GM10266 (cell line): ENCODE measurements at regions not wholly inside any gene's neighbourhood (a gene's known extent, or its start where the extent isn't known, plus 50 kb on each side); places are given as distances from the start of the nearest gene placed in this dataset.

ENCODE experiments used
- DNase-seq: peaks from one replicate; pipeline ENCODE4 v3.0.0; 2012; ENCODE audit errors: extremely low spot score
- CTCF ChIP-seq: IDR thresholded peaks from 2 replicates; pipeline ENCODE4 v1.5.1; 2012; ENCODE audit warnings: mild to moderate bottlenecking, low read depth; ENCODE audit not compliant: control insufficient read depth, insufficient read depth; ENCODE audit errors: missing control alignments

- no peak for TF ChIP-seq CTCF
- no peak for DNase-seq
Measured at GRCh38 chr15:70387993-70388392, 290.3 kb upstream of the TLE3 start.

- no peak for TF ChIP-seq CTCF
- no peak for DNase-seq
Measured at GRCh38 chr15:70387081-70387480, 289.4 kb upstream of the TLE3 start.

- TF ChIP-seq CTCF, result no peak
- no peak for DNase-seq
Measured at GRCh38 chr15:70385711-70386110, 288.0 kb upstream of the TLE3 start.

GRCh38 chr15:70385052-70385451 lies 287.3 kb upstream of the TLE3 start:
- TF ChIP-seq CTCF, result no peak
- no peak for DNase-seq

- DNase-seq, result no peak
- TF ChIP-seq CTCF, result no peak
Measured at GRCh38 chr15:70383856-70384255, 286.1 kb upstream of the TLE3 start.

- no peak for TF ChIP-seq CTCF
- no peak for DNase-seq
Measured at GRCh38 chr15:70382762-70383458, 285.2 kb upstream of the TLE3 start.

GRCh38 chr15:70382009-70382749 lies 284.5 kb upstream of the TLE3 start:
- no peak for TF ChIP-seq CTCF
- DNase-seq, result no peak
